Vagina (tissue), 2 donors: ENCODE measurements at regions not wholly inside any gene's neighbourhood (a gene's known extent, or its start where the extent isn't known, plus 50 kb on each side); places are given as distances from the start of the nearest gene placed in this dataset.

ENCODE experiments used
- DNase-seq, 2 donors: peaks; one replicate each; pipeline ENCODE4 v3.0.0-alpha.2; 2017; ENCODE audit errors: extremely low spot score in 2 of 2
- H3K27ac ChIP-seq: fragments of 200-600 bp; sonication (generic); one replicate; pipeline ENCODE4 v1.5.1; 2019
- H3K27me3 ChIP-seq: fragments of 200-600 bp; sonication (generic); one replicate; pipeline ENCODE4 v1.5.1; 2019
- H3K36me3 ChIP-seq, 2 donors: fragments of 200-600 bp; sonication (generic); one replicate each; pipeline ENCODE4 v1.5.1; 2017 to 2019
- H3K4me1 ChIP-seq: fragments of 200-600 bp; sonication (generic); one replicate; pipeline ENCODE4 v1.5.1; 2019
- H3K4me3 ChIP-seq, 2 donors: fragments of 200-600 bp; sonication (generic); 1 replicate in 1 of 2; 2 replicates in 1 of 2; pipeline ENCODE4 v1.5.1; 2016 to 2019
- H3K9me3 ChIP-seq: fragments of 200-600 bp; sonication (generic); one replicate; pipeline ENCODE4 v1.5.1; 2019
- POLR2A ChIP-seq, 2 donors: fragments of 450-650 bp; IDR thresholded peaks; one replicate each; pipeline ENCODE4 v1.6.1; 2017; ENCODE audit warnings: antibody characterized with exemption in 2 of 2, mild to moderate bottlenecking in 2 of 2, moderate library complexity in 2 of 2
- POLR2AphosphoS5 ChIP-seq, 2 donors: sonication (generic); formaldehyde crosslinking; IDR thresholded peaks; one replicate each; pipeline ENCODE4 v1.9.0; 2017; ENCODE audit warnings: antibody characterized with exemption in 2 of 2, mild to moderate bottlenecking in 2 of 2, low read depth in 1 of 2; ENCODE audit not compliant: insufficient read depth in 1 of 2
- intact Hi-C: fragments of 100-400 bp; cut with DNase I; formaldehyde crosslinking; loops from one replicate; pipeline ENCODE4 v1.15.1; 2023
- TF ChIP-seq, protein P1 (sequence below), 3 experiments: fragments of 450-650 bp in 2 of 3; fragments of 200-600 bp in 1 of 3; sonication (generic) in 1 of 3; IDR thresholded peaks; one replicate each; pipeline ENCODE4 v1.5.1; 2017 to 2019; ENCODE audit warnings: antibody characterized with exemption in 3 of 3, mild to moderate bottlenecking in 2 of 3, moderate library complexity in 2 of 3

DNA sequence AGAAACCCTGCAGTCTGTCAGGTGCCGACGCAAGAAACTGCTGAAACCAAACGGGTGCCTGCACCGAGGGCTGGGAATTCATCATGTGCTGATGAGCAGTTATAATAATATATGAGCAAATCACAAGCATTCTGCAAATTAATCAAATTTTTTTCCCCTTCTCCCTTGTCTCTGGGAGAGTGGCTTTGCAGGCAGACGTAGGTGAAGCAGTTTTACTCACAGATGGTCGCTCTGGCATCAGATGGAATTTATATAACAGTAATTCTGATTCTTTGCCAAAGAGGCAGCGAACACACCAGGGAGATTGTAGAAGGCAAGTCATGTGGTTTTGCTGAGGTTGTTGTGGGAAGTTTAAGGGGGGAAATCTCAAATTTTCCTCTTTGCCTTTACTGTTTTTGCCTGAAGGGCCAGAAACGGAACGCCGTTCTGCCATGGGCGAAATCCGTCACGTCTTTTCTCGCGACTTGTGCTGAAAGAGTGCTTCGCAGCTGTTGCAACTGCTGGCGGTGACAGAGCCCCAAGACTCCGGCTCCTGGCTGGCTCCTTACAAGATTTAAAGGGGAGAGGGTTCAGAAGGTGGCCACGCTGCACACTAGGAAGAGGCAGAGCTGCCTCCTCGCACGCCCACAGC is 320.1 kb downstream of the ZNF536 start:
- intact Hi-C loops, result no loop called here
- no peak for DNase-seq
- Histone ChIP-seq H3K9me3 (no peaks in the 10 kb centered on the region), H3K4me1 (peaks cover 9% of the 10 kb centered on the region), H3K36me3 (no peaks in the 10 kb centered on the region), H3K4me3 (peak overlapping the region; percentile 32 to 34), H3K27ac (peak overlapping the region; percentile 60), H3K27me3 (no peaks in the 10 kb centered on the region)
- TF ChIP-seq, protein P1, sequence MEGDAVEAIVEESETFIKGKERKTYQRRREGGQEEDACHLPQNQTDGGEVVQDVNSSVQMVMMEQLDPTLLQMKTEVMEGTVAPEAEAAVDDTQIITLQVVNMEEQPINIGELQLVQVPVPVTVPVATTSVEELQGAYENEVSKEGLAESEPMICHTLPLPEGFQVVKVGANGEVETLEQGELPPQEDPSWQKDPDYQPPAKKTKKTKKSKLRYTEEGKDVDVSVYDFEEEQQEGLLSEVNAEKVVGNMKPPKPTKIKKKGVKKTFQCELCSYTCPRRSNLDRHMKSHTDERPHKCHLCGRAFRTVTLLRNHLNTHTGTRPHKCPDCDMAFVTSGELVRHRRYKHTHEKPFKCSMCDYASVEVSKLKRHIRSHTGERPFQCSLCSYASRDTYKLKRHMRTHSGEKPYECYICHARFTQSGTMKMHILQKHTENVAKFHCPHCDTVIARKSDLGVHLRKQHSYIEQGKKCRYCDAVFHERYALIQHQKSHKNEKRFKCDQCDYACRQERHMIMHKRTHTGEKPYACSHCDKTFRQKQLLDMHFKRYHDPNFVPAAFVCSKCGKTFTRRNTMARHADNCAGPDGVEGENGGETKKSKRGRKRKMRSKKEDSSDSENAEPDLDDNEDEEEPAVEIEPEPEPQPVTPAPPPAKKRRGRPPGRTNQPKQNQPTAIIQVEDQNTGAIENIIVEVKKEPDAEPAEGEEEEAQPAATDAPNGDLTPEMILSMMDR (IDR thresholded peaks at IDR 0.05), result no peak
- TF ChIP-seq POLR2A (IDR thresholded peaks at IDR 0.05) (no peak), POLR2AphosphoS5 (IDR thresholded peaks at IDR 0.05; ENCODE audit: insufficient read depth in 1 of 2, low read depth in 1 of 2) (no peak)

DNA sequence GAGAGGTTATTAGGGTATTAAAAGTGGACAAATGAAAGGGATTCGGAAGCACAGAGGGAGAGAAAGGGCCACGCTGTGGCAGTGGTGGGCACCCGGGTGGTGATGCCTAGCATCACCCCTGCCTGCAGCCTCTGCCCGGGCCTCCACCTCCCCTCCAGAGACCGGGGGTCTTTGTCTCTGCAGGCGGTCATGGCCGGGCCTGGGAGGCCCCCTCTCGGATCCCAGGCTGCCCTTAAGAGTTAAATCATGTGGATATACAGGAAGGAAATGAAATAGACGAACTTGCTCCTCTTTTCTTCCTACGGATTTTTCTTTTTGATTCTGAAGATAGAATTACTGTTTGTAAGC is 319.6 kb downstream of the ZNF536 start:
- no peak for TF ChIP-seq POLR2AphosphoS5 (IDR thresholded peaks at IDR 0.05; ENCODE audit: insufficient read depth in 1 of 2, low read depth in 1 of 2)
- TF ChIP-seq, protein P1 (IDR thresholded peaks at IDR 0.05), result no peak
- no peaks in the 10 kb centered on the region for H3K9me3 ChIP-seq
- no peaks in the 10 kb centered on the region for H3K27me3 ChIP-seq
- H3K36me3 ChIP-seq, result no peaks in the 10 kb centered on the region
- peak overlapping the region; percentile 7 for H3K27ac ChIP-seq
- no peak for DNase-seq
- H3K4me3 ChIP-seq, result peak overlapping the region in 1 of 2 donors; percentile 34
- H3K4me1 ChIP-seq, result peaks cover 14% of the 10 kb centered on the region
- intact Hi-C loops, result no loop called here

DNA sequence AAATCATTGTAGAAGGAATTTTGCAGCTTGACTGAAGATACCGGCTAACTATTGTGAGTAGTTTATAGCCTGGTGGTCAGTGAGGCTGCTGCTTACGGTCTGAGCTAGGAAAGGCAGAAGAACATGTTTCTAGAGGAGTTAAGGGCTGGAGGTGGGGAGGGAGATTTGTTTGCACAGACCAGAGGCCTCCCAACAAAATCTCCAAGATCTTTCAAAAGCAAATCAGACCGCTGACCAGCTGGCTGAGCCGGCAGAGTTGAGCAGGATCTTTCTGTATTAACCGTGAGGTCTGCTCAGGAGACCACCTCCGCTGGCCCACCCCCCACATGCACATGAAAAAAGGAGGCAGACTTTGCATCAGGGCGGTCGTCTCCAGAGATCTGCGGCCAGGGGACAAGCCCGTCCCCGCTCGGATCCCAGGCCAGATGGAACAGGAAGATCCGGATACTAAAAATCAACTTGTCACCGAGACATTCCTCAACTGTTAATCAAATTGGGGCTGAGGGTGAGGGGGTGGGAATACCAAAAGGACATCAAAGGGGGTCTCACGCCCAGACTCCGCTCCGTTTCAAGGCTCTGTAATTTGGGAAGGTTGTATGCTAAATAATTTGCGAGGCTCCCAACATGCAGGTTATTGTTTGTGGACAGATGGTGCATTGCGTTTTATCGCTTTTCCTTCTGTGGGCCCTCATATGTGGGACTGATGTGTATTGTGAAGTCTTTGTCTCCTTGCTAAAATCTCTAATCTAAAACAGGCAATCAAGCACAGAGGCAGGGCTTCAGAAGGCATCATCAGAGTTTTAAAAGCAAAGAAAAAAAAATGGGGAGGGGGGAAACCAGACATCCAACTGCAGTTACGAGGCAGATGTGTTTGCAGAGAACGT is 319.0 kb downstream of the ZNF536 start:
- DNase-seq, result no peak

DNA sequence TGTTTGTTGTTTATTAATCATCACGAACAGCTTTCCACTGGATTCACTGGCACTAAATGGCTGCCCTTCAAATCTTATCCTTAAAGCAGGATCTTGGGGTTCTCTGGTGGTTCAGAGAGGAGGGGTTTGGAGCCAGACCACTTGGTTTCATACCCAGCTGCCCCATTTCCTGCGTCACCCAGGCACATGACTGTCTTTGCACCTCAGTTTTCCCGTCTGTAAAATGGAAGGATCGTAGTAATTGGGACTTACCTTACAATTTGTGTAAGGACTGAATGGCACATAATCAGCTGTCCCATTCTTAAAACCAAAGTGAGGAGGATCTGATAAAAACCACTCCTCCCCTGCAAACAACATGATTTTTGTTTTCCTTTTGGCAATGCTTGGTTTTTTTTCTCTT is 318.3 kb downstream of the ZNF536 start:
- no peak for TF ChIP-seq POLR2AphosphoS5 (IDR thresholded peaks at IDR 0.05; ENCODE audit: insufficient read depth in 1 of 2, low read depth in 1 of 2)
- TF ChIP-seq, protein P1 (IDR thresholded peaks at IDR 0.05), result no peak
- TF ChIP-seq POLR2A (IDR thresholded peaks at IDR 0.05), result no peak
- no peaks in the 10 kb centered on the region for H3K36me3 ChIP-seq
- peaks cover 14% of the 10 kb centered on the region for H3K4me1 ChIP-seq
- H3K4me3 ChIP-seq, result no peak overlapping the region
- H3K27me3 ChIP-seq, result no peaks in the 10 kb centered on the region
- H3K9me3 ChIP-seq, result no peaks in the 10 kb centered on the region
- no peak for DNase-seq
- H3K27ac ChIP-seq, result no peak overlapping the region
- intact Hi-C loops, result no loop called here

More for the DNA sequence above, 319.0 kb downstream of the ZNF536 start:
- Histone ChIP-seq H3K4me1 (peaks cover 14% of the 10 kb centered on the region), H3K27me3 (no peaks in the 10 kb centered on the region), H3K36me3 (no peaks in the 10 kb centered on the region), H3K9me3 (no peaks in the 10 kb centered on the region), H3K27ac (peak overlapping the region; percentile 7), H3K4me3 (peak overlapping the region in 1 of 2 donors; percentile 34)
- TF ChIP-seq POLR2A (IDR thresholded peaks at IDR 0.05) (no peak), POLR2AphosphoS5 (IDR thresholded peaks at IDR 0.05; ENCODE audit: insufficient read depth in 1 of 2, low read depth in 1 of 2) (no peak)
- TF ChIP-seq, protein P1 (IDR thresholded peaks at IDR 0.05), result no peak
- intact Hi-C loops, result no loop called here

DNA sequence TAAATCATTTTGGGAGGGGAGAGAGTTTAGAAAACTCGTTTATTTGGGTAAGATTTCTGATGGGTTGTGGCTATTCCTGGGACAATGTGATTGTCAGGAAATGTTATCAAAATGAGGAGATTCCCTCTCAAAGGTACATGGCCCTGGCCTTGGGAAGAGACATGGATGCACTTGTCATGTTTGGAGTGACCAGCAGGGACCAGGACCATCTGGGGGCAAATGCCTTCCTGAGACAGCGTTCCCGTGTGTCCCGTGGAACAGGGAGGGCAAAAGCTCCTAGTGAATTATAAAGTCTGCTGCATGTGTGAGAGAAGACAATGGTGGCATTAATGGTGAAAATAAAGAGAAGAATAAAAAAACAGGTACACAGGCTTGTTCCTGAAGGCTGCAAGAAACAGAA is 317.3 kb downstream of the ZNF536 start:
- Histone ChIP-seq H3K27me3 (no peaks in the 10 kb centered on the region), H3K27ac (no peak overlapping the region), H3K9me3 (no peaks in the 10 kb centered on the region), H3K4me1 (peaks cover 14% of the 10 kb centered on the region), H3K36me3 (no peaks in the 10 kb centered on the region), H3K4me3 (no peak overlapping the region)
- TF ChIP-seq POLR2AphosphoS5 (IDR thresholded peaks at IDR 0.05; ENCODE audit: insufficient read depth in 1 of 2, low read depth in 1 of 2), result no peak
- no peak for TF ChIP-seq POLR2A (IDR thresholded peaks at IDR 0.05)
- TF ChIP-seq, protein P1 (IDR thresholded peaks at IDR 0.05), result no peak
- DNase-seq, result no peak
- intact Hi-C loops, result loop anchor here (10.0 kb wide), 1 partner anchor 1535 kb away; no protein-coding TSS in a partner anchor
